ENCODE measurements at regions not wholly inside any gene's neighbourhood (a gene's known extent, or its start where the extent isn't known, plus 50 kb on each side); places are given as distances from the start of the nearest gene placed in this dataset.

DNA sequence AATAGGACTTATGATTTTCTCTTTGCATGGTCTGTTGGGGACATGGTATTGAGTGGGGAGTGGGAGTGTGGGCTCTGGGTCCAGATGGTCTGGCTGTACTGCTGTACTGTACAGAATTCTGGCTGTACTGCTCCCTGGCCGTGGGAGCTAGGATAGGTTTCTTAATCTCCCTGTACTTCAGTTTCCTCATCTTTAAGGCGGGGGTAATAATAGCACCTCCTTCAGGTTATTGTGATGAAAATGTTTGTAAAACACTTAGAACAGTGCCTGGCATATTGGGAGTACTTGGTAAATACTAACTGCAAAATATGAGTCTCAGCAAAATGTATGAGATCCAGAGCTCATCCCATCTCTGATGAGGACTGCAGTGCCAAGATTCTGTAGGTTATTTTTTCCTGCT is 198.6 kb downstream of the KIF18A start:
- TF ChIP-seq, protein P1, sequence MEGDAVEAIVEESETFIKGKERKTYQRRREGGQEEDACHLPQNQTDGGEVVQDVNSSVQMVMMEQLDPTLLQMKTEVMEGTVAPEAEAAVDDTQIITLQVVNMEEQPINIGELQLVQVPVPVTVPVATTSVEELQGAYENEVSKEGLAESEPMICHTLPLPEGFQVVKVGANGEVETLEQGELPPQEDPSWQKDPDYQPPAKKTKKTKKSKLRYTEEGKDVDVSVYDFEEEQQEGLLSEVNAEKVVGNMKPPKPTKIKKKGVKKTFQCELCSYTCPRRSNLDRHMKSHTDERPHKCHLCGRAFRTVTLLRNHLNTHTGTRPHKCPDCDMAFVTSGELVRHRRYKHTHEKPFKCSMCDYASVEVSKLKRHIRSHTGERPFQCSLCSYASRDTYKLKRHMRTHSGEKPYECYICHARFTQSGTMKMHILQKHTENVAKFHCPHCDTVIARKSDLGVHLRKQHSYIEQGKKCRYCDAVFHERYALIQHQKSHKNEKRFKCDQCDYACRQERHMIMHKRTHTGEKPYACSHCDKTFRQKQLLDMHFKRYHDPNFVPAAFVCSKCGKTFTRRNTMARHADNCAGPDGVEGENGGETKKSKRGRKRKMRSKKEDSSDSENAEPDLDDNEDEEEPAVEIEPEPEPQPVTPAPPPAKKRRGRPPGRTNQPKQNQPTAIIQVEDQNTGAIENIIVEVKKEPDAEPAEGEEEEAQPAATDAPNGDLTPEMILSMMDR (conservative IDR thresholded peaks at IDR 0.05 in 1 of 2, IDR thresholded peaks at IDR 0.05 in 1 of 2; ENCODE audit: extremely low read depth in 1 of 2, insufficient read depth in 1 of 2, low read depth in 1 of 2, low read length in 2 of 2): no peak
- no peak for TF ChIP-seq EZH2 (IDR thresholded peaks at IDR 0.05; ENCODE audit: borderline replicate concordance, low read length)
